GM12878 (cell line): ENCODE measurements at regions not wholly inside any gene's neighbourhood (a gene's known extent, or its start where the extent isn't known, plus 50 kb on each side); places are given as distances from the start of the nearest gene placed in this dataset.

ENCODE experiments used
- CTCF ChIP-seq, 3 experiments: IDR thresholded peaks in 2 of 3; conservative IDR thresholded peaks in 1 of 3; 2 replicates each; pipeline ENCODE4 v1.5.1; 2011; ENCODE audit warnings: low read depth in 3 of 3, low read length in 3 of 3, mild to moderate bottlenecking in 3 of 3, control low read depth in 2 of 3, moderate library complexity in 2 of 3, inconsistent platforms in 1 of 3, mixed read lengths in 1 of 3; ENCODE audit not compliant: control insufficient read depth in 2 of 3, insufficient read depth in 1 of 3; ENCODE audit errors: extremely low read depth in 1 of 3
- EGR1 ChIP-seq, 2 experiments: IDR thresholded peaks; 1 replicate in 1 of 2; 2 replicates in 1 of 2; pipeline ENCODE4 v1.6.1; 2011 to 2012; ENCODE audit warnings: low read depth in 2 of 2, low read length in 2 of 2, borderline replicate concordance in 1 of 2, mild to moderate bottlenecking in 1 of 2, moderate library complexity in 1 of 2
- EZH2 ChIP-seq: IDR thresholded peaks from 2 replicates; pipeline ENCODE4 v1.6.1; 2012; ENCODE audit warnings: low read depth, mild to moderate bottlenecking, control low read depth, inconsistent platforms, low read length, borderline replicate concordance; ENCODE audit not compliant: control insufficient read depth
- SMC3 ChIP-seq: IDR thresholded peaks from 2 replicates; pipeline ENCODE4 v1.6.1; 2011; ENCODE audit warnings: low read length, improper control_type of control experiment, borderline replicate concordance
- TAF1 ChIP-seq: IDR thresholded peaks from 2 replicates; pipeline ENCODE4 v1.6.1; 2011; ENCODE audit warnings: mild to moderate bottlenecking, low read depth, low read length, borderline replicate concordance

GRCh38 chr11:92067016-92067415 is 157.6 kb upstream of the FAT3 start:
- TF ChIP-seq TAF1 (no peak), EGR1 (IDR thresholded peaks at IDR 0.05; ENCODE audit: borderline replicate concordance in 1 of 2, low read depth in 2 of 2, low read length in 2 of 2) (no peak), EZH2 (no peak), CTCF (IDR thresholded peaks at IDR 0.05 in 2 of 3, conservative IDR thresholded peaks at IDR 0.05 in 1 of 3; ENCODE audit: control insufficient read depth in 2 of 3, extremely low read depth in 1 of 3, insufficient read depth in 1 of 3, low read depth in 3 of 3, low read length in 3 of 3) (no peak), SMC3 (no peak)
